WI38 (cell line): ENCODE measurements at regions not wholly inside any gene's neighbourhood (a gene's known extent, or its start where the extent isn't known, plus 50 kb on each side); places are given as distances from the start of the nearest gene placed in this dataset.

Experiments used
- H3K4me3 ChIP-seq: 2 replicates; pipeline ENCODE4 v1.5.1; 2011; ENCODE audit warnings: low read depth, mild to moderate bottlenecking, control low read depth, low read length
- TF ChIP-seq, protein P1 (sequence below): IDR thresholded peaks from 2 replicates; pipeline ENCODE4 v1.5.1; 2012; ENCODE audit warnings: low read depth, mild to moderate bottlenecking, control low read depth, low read length

DNA sequence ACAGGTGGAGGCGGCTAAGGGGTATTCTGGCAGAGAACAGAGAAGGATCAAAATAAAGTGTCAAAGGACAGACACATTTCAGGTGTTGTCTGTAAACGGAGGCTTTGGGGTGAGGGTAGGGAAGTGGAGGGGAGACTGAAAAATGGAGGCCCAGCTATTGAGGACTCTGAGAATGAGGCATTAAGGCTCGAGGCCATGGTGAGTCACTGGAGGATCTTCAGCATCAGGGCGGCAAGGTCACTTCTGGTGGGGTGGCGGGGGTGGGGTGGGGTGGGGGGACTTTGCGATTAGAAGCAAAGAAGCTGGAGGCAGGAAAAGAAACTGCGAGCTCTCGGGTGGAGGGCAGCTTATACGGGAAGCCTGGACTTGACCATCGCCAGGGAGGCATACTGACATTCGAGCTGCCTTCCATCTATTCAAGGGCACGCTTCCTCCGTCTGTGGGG lies 58.4 kb upstream of the PCGF5 start:
- peak overlapping the region; percentile 64 for H3K4me3 ChIP-seq
- TF ChIP-seq, protein P1, sequence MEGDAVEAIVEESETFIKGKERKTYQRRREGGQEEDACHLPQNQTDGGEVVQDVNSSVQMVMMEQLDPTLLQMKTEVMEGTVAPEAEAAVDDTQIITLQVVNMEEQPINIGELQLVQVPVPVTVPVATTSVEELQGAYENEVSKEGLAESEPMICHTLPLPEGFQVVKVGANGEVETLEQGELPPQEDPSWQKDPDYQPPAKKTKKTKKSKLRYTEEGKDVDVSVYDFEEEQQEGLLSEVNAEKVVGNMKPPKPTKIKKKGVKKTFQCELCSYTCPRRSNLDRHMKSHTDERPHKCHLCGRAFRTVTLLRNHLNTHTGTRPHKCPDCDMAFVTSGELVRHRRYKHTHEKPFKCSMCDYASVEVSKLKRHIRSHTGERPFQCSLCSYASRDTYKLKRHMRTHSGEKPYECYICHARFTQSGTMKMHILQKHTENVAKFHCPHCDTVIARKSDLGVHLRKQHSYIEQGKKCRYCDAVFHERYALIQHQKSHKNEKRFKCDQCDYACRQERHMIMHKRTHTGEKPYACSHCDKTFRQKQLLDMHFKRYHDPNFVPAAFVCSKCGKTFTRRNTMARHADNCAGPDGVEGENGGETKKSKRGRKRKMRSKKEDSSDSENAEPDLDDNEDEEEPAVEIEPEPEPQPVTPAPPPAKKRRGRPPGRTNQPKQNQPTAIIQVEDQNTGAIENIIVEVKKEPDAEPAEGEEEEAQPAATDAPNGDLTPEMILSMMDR = no peak

DNA sequence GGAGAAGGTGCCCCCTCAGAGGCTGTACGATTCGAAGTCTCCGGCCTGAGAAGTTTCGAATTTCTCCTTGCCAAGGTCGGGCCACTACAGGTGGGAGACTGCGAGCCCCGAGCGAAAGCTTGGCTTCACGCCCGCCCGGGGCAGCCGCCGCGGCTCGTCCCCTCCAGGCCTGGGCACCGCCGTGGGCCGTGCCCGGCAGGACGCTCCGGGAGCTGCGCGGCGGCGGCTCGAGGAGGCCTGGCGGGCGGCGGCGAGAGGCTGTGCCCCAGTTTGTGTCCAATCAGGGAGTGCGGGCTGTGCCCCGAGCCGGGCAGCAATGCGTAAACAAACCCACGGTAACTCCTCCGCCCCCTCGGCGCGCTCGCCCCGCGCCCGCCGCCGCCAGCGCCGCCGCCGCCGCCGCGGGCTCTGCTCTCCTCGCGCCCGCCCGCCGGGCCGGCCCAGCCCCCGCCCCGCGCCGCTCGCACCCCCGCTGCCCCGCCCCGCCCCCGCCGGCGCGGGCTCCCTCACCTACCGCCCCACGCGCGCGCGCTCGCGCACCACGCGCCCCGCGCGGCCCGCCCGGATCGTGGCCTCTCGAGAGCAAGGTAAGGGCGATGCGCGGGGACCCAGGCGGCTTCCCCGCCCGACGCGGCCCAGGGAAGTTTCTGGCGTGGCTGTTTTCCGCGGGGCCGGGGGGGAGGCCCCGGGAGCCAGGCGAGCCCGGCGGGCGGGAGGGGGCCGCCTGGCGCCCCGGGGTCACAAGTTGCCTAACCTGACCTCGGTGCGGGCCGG lies 57.8 kb upstream of the PCGF5 start:
- TF ChIP-seq, protein P1 = no peak
- H3K4me3 ChIP-seq = peak overlapping the region; percentile 82

DNA sequence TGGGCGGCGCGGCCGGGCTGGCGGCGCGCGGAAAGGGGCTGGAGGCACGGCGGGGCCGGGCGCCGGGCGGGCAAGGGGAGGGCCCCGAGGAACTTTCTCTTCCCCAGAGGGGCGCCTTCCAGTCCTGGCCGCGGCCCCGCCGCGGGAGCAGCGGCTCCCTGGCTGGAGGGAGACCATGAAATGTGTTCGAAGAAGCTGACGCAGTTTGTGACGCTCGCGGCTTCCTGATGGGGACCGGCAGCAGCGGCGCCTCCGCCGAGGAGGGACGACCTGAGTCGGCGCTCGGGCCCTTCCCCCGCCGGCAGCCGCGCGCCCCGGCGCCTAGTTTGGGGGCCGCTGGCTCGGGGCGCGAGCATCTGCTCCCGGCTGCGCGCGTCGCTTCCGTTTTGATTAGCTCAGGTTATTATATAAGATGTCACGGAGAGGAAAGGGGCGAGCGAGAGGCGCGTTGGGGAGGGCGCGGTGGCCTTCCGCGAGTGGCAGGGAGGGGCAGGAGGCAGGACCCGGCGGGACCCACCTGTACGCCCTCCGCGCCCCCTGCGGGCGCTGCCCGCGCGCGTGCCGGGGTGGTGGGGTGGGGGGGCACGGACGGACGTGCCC lies 57.1 kb upstream of the PCGF5 start:
- TF ChIP-seq, protein P1 = no peak
- peak overlapping the region; percentile 82 for H3K4me3 ChIP-seq

DNA sequence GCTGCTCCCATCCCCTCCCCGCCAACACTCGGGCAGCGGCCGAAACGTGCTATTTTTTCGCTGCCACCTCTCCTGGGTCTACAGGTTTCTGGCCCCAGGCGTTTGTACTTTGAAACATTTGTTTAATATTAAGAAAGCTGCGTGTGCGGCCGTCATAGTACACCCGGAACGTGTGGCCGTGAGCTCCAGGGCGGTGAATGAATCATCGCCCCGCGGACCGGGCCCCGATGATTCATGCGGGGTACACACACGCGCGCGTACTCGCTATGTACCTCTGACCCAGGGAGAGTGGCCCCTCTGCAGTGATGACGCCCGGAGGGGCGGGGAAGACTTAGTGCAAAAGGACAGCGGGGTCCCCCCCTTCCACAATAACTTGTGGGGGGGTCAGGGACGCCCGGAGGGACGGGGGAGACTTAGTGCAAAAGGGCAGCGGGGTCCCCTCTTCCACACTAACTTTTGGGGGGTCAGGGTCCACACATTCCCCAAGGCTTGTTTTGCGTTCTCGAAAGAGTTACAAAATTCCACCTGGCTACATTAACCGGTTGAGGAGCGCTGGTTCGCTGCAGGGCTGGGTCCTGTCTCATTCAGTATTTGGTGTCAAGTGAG lies 56.5 kb upstream of the PCGF5 start:
- peak overlapping the region; percentile 82 for H3K4me3 ChIP-seq
- TF ChIP-seq, protein P1 = no peak

DNA sequence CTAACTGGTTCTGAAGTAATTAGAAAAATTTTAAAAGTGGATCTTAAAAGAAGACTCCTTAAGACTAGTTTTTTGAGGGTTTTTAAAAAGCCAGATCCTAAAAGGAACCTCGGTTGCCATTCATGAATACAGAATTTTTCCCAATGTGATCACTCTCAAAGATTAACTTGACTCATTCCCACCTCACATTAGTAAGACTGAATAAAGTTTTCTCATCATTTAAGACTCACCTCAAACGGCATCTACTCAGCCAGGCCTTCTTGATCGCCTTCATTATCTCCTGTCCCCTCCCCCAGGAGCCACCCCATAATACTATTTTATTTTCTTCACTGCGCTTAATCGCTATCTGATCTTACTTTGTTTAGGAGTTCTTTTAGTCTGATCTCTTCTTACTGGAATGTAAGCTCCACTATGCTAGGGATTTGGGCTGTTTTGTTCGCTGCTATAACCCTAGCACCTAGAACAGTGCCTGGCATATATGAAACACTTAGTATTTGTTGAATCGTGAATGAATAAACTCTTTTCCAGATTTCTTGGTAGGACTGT lies 55.9 kb upstream of the PCGF5 start:
- TF ChIP-seq, protein P1 = no peak

DNA sequence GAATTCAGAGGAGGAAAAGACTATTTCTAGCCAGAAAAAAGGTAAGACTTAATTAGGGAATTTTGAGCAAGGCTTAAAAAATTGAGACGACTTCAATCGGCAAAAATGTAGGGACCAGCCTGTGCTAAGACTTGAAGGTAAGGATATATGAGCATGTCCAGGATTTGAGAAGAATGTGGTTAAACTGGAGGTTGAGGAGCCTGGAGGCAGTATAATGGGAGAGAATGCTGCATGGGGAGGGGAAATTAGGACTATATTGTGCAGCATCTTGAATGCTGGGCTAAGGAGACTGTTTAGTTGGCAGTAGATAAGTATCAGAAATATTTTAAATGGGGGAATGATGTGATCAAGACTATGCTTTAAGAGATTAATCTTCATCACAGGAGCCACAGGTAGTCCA lies 53.1 kb upstream of the PCGF5 start:
- no peak overlapping the region for H3K4me3 ChIP-seq
- TF ChIP-seq, protein P1 = no peak

More for the DNA sequence above, 55.9 kb upstream of the PCGF5 start:
- peak overlapping the region; percentile 82; the same call in 1 of the 2 replicates for H3K4me3 ChIP-seq
